AG09319 (cell line): ENCODE measurements at regions not wholly inside any gene's neighbourhood (a gene's known extent, or its start where the extent isn't known, plus 50 kb on each side); places are given as distances from the start of the nearest gene placed in this dataset.
"Not testable (repeated sequence)": the region's sequence is repeated elsewhere in the genome, so short reads cannot be mapped to it uniquely, and the experiment has no call there.

Experiments used
- DNase-seq: peaks from one replicate; pipeline ENCODE4 v3.0.0-alpha.2; 2010; ENCODE audit warnings: low read depth; ENCODE audit errors: extremely low read depth
- TF ChIP-seq, protein P1 (sequence below): IDR thresholded peaks from 2 replicates; pipeline ENCODE4 v1.5.1; 2011; ENCODE audit warnings: low read depth, mild to moderate bottlenecking, inconsistent platforms, low read length, moderate library complexity

DNA sequence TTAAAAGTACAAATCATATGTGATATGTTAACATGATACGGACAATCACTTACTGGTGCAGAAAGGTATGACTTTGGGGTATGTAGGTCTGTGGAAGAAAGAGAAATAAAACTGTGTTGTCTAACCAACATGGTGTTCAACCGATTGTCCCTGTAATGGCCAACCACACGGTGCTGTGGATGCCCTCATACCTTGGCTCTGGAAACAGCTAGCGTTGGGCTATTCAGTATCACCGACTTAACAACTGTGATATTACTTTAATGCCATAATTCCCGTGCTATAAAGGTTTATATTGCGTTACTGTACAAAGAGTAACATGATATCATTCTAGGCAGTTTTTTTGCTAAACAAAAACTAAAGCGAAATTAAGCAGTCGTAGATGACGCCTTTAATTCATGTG lies 448.3 kb downstream of the EFNB2 start:
- TF ChIP-seq, protein P1, sequence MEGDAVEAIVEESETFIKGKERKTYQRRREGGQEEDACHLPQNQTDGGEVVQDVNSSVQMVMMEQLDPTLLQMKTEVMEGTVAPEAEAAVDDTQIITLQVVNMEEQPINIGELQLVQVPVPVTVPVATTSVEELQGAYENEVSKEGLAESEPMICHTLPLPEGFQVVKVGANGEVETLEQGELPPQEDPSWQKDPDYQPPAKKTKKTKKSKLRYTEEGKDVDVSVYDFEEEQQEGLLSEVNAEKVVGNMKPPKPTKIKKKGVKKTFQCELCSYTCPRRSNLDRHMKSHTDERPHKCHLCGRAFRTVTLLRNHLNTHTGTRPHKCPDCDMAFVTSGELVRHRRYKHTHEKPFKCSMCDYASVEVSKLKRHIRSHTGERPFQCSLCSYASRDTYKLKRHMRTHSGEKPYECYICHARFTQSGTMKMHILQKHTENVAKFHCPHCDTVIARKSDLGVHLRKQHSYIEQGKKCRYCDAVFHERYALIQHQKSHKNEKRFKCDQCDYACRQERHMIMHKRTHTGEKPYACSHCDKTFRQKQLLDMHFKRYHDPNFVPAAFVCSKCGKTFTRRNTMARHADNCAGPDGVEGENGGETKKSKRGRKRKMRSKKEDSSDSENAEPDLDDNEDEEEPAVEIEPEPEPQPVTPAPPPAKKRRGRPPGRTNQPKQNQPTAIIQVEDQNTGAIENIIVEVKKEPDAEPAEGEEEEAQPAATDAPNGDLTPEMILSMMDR: no peak
- DNase-seq: no peak

DNA sequence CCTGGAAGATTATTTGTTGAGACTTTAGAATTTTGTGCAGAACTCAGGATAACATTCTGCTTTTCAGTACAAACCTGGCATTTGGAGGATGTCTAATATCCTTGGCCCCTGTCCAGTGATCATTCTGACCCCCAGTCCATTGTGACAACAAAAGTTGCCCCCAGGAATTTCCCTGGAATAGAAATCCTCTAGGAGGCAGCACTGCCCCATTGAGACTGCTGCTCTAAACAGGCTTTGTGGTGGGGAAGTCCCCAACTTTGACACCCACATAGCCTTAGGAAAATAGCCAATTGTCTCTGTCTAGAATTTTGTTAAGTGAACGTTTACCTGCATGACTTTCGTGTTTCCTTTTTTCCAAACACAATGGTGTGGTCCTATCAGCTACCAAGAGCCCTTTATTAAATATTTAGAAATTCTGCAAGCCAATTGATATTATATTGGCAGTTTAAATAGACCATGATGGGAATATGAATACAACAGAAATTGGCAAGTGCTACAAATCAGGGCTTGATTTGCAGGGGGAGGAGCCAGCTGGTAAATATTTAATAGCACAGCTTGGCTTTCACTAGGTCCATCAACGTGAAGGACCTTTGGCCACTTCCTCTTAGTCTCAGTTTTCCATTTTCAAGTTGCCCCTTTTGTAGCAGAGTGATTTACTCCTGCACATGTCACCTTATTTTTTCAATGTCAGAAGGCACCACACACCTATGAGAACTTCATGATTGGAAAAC lies 451.7 kb downstream of the EFNB2 start:
- no peak for DNase-seq
- TF ChIP-seq, protein P1: peak; percentile 70

GRCh38 chr13:106081221-106081620 lies 454.2 kb downstream of the EFNB2 start:
- DNase-seq: not testable (repeated sequence)

- TF ChIP-seq, protein P1: no peak
Measured at GRCh38 chr13:106078191-106078590, 457.3 kb downstream of the EFNB2 start.

GRCh38 chr13:106077017-106077416 lies 458.4 kb downstream of the EFNB2 start:
- DNase-seq: no peak
- TF ChIP-seq, protein P1: no peak

More at GRCh38 chr13:106078191-106078590, 457.3 kb downstream of the EFNB2 start:
- no peak for DNase-seq

DNA sequence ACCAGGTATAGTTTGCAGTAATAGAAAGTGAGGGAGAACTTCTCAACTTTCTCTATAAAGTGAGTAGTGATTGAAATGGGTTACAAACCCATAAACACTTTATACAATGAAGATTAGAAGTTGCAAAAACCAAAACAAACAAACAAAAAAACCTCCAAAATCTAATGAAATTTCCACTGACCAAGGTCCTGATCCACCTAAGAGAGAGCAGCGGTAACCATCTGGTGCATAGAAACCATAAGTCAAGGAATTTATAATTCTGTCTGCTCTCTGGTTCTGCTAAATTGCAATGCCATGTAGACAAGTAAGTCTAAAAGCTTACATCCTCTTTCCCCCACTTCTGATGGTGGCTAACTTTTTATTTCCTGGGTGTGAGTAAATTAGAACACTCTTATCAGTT lies 463.4 kb downstream of the EFNB2 start:
- TF ChIP-seq, protein P1: no peak
- DNase-seq: no peak

GRCh38 chr13:106063591-106064313 lies 471.7 kb downstream of the EFNB2 start:
- DNase-seq: no peak

More at GRCh38 chr13:106063591-106064313, 471.7 kb downstream of the EFNB2 start:
- TF ChIP-seq, protein P1: no peak
